Stimulated activated CD4-positive, alpha-beta T cell treated with anti-CD3 and anti-CD28 coated beads, Interleukin-15, amount 100 ng/mL, for 1 hour (primary cell): ENCODE measurements at regions not wholly inside any gene's neighbourhood (a gene's known extent, or its start where the extent isn't known, plus 50 kb on each side); places are given as distances from the start of the nearest gene placed in this dataset.

Source experiments
- DNase-seq, 2 donors: peaks; one replicate each; pipeline ENCODE4 v3.0.0-alpha.2; 2020; ENCODE audit warnings: low read depth in 1 of 2, low spot score in 1 of 2

- DNase-seq = no peak
Measured at GRCh38 chr12:90098132-90098779, 389.6 kb upstream of the ATP2B1 start.

GRCh38 chr12:90091809-90092208 is 383.2 kb upstream of the ATP2B1 start:
- no peak for DNase-seq

GRCh38 chr12:90090929-90091651 is 382.5 kb upstream of the ATP2B1 start:
- no peak for DNase-seq

GRCh38 chr12:90086281-90086680 is 377.6 kb upstream of the ATP2B1 start:
- no peak for DNase-seq

GRCh38 chr12:90085494-90086274 is 377.0 kb upstream of the ATP2B1 start:
- no peak for DNase-seq

GRCh38 chr12:90084018-90084417 is 375.4 kb upstream of the ATP2B1 start:
- no peak for DNase-seq

- no peak for DNase-seq
Measured at GRCh38 chr12:90080616-90081015, 372.0 kb upstream of the ATP2B1 start.

GRCh38 chr12:90079529-90080210 is 371.0 kb upstream of the ATP2B1 start:
- no peak for DNase-seq

GRCh38 chr12:90078344-90078743 is 369.7 kb upstream of the ATP2B1 start:
- no peak for DNase-seq

GRCh38 chr12:90077756-90078155 is 369.1 kb upstream of the ATP2B1 start:
- no peak for DNase-seq

GRCh38 chr12:90076851-90077319 is 368.2 kb upstream of the ATP2B1 start:
- DNase-seq = no peak

GRCh38 chr12:90075685-90076084 is 367.0 kb upstream of the ATP2B1 start:
- no peak for DNase-seq

- DNase-seq = no peak
Measured at GRCh38 chr12:90074086-90074485, 365.4 kb upstream of the ATP2B1 start.

GRCh38 chr12:90071996-90072395 is 363.4 kb upstream of the ATP2B1 start:
- DNase-seq = no peak

- DNase-seq = no peak
Measured at GRCh38 chr12:90069711-90070110, 361.1 kb upstream of the ATP2B1 start.

- no peak for DNase-seq
Measured at GRCh38 chr12:90067791-90068190, 359.2 kb upstream of the ATP2B1 start.

GRCh38 chr12:90064852-90065801 is 356.5 kb upstream of the ATP2B1 start:
- DNase-seq = no peak

- no peak for DNase-seq
Measured at GRCh38 chr12:90062799-90063198, 354.2 kb upstream of the ATP2B1 start.

- DNase-seq = no peak
Measured at GRCh38 chr12:90061809-90062208, 353.2 kb upstream of the ATP2B1 start.

- no peak for DNase-seq
Measured at GRCh38 chr12:90060031-90060430, 351.4 kb upstream of the ATP2B1 start.
